T-helper 17 cell (primary cell): ENCODE measurements at regions not wholly inside any gene's neighbourhood (a gene's known extent, or its start where the extent isn't known, plus 50 kb on each side); places are given as distances from the start of the nearest gene placed in this dataset.
"Not testable (repeated sequence)": the region's sequence is repeated elsewhere in the genome, so short reads cannot be mapped to it uniquely, and the experiment has no call there.

ENCODE experiments used
- ATAC-seq: fragments of 150-1000 bp; cut with Tn5 transposase; 2 replicates; pipeline ENCODE4 v1.10.0; 2021; ENCODE audit warnings: mild to moderate bottlenecking, moderate library complexity
- DNase-seq, 3 donors: peaks; one replicate each; pipeline versions ENCODE4 v3.0.0 to v3.0.0-alpha.2; 2020 to 2021
- H3K9me3 ChIP-seq: one replicate; pipeline ENCODE4 v1.7.0; 2013; ENCODE audit warnings: low read length, mild to moderate bottlenecking; ENCODE audit not compliant: control insufficient read depth, poor library complexity, severe bottlenecking
- H3K27ac Mint-ChIP-seq: one replicate; pipeline ENCODE4 v1.8.0; 2022; ENCODE audit warnings: mild to moderate bottlenecking, moderate library complexity, mixed read lengths
- H3K27me3 Mint-ChIP-seq: one replicate; pipeline ENCODE4 v1.8.0; 2022; ENCODE audit warnings: mixed read lengths
- H3K36me3 Mint-ChIP-seq: one replicate; pipeline ENCODE4 v1.8.0; 2022; ENCODE audit warnings: low read depth, mixed read lengths
- H3K4me1 Mint-ChIP-seq: one replicate; pipeline ENCODE4 v1.8.0; 2022; ENCODE audit warnings: mild to moderate bottlenecking, mixed read lengths
- H3K4me3 Mint-ChIP-seq: one replicate; pipeline ENCODE4 v1.8.0; 2022; ENCODE audit warnings: mild to moderate bottlenecking, moderate library complexity, mixed read lengths

DNA sequence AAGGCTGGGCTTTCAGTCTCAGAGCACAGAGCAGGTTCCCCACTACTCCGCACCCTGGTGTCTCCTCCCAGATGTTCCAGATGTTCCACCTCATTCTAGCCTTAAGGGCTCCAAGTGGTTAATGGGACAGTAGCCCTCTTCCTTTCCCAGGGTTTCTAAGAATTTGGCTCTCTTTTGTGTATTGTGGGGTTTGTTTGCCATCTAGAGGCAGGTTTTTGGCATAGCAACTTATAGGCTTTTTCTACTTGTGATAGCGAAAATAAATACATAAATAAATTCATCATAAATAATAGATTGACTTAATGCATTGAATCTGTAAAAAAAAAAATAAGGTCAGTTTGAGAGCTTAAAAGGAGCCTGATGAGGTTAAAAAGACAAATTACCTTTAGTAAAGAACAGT, 86.1 kb upstream of the XKR3 start:
- H3K27ac Mint-ChIP-seq, ATAC-seq, DNase-seq, H3K36me3 Mint-ChIP-seq, H3K4me1 Mint-ChIP-seq, H3K4me3 Mint-ChIP-seq, H3K9me3 ChIP-seq: not testable (repeated sequence)
- peaks cover 53% of the 10 kb centered on the region for H3K27me3 Mint-ChIP-seq

DNA sequence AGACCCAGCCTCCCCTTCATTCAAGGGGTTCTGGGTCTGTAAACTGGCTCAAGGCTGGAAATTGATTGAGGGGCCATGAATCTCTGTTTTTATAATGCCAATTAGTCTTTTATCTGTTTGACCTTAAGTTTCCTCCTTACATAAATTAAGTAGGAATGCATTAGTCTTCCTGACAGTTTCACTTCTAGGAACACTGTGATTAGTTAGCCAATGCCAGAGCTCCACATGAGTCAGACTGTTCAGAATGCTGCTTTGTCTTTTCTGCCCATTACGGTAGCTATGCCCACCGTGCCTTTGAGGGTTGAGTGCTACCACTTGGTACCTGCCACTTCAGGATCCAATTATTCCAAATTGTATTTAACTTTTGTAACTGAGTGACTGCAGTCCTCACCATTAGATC, 76.8 kb upstream of the XKR3 start:
- H3K27ac Mint-ChIP-seq: not testable (repeated sequence)

DNA sequence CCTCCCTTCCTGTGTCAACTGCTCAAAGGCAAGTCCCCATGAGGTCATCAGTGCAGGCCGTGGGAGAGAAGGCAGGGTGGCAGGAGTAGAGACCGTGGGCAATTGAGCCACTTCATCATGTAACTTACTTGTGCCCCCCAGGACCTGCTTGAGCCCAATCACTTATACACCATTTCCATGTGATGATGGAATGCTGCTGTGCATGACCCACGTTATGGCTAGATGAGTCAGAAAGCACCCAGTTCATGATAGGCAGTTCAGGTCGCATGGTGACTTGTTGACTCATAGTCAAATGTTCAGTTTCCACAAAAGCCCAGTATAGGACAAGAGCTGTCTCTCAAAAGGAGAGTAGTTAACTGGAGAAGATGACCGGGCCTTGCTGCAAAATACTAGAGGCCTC, 76.4 kb upstream of the XKR3 start:
- peaks cover 15% of the 10 kb centered on the region for H3K27me3 Mint-ChIP-seq
- H3K27ac Mint-ChIP-seq, H3K36me3 Mint-ChIP-seq, ATAC-seq, H3K9me3 ChIP-seq, H3K4me3 Mint-ChIP-seq, H3K4me1 Mint-ChIP-seq, DNase-seq: not testable (repeated sequence)

More for the DNA sequence above, 76.8 kb upstream of the XKR3 start:
- H3K4me1 Mint-ChIP-seq, DNase-seq, ATAC-seq, H3K36me3 Mint-ChIP-seq, H3K9me3 ChIP-seq, H3K4me3 Mint-ChIP-seq: not testable (repeated sequence)
- peaks cover 20% of the 10 kb centered on the region for H3K27me3 Mint-ChIP-seq

DNA sequence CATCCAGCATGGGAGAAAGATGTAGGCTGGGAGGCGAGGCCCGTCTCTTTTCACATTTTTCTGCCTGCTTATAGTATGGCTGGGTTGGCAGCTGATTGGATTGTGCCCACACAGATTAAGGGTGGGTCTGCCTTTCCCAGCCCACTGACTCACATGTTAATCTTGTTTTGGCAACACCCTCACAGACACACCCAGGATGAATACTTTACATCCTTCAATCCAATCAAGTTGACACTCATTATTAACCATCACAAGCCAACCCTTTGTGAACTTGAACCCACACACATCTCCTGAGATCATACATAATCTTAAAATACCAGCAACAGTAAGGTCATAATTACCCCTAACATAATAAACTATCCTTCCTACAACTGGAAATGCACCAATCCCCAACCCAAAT, 74.1 kb upstream of the XKR3 start:
- H3K4me1 Mint-ChIP-seq, H3K9me3 ChIP-seq, ATAC-seq, H3K4me3 Mint-ChIP-seq, H3K36me3 Mint-ChIP-seq, H3K27ac Mint-ChIP-seq, DNase-seq: not testable (repeated sequence)
- peaks cover 14% of the 10 kb centered on the region for H3K27me3 Mint-ChIP-seq

DNA sequence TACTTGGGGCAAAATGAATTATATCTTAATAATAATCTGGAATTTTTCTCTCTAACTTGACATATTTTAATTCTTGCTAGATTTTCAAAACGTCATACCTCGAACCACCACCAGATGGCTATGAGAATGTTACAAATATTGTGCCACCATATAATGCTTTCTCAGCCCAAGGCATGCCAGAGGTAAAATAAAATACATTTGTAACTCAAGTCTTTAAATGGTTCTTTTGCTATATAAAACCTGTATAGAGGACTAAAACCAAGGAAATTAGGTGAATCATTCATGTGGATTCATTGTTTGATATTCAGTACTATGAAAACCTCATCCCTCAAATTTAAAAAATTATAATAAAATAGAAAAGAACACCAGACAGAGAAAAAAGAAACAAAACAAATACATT, 72.2 kb upstream of the XKR3 start:
- not testable (repeated sequence) for DNase-seq, H3K4me1 Mint-ChIP-seq, H3K27ac Mint-ChIP-seq, H3K9me3 ChIP-seq, H3K36me3 Mint-ChIP-seq, ATAC-seq, H3K4me3 Mint-ChIP-seq, H3K27me3 Mint-ChIP-seq

DNA sequence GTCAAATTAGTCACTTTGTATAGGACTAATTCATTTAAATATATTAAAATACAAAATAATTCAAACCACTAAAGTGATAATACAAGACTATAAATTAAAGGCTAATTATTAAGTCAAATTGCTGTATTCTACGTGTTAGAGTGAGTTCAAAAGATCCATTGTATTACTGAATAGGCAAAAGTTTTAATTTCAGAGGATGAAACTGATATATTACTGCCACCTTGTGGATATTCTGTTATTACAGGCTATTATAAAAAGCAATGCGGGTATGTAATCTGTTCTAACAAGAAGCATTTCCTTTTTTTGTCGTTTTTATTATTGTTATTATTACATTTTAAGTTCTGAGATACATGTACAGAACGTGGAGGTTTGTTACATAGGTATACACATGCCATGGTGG, 66.7 kb upstream of the XKR3 start:
- DNase-seq, H3K9me3 ChIP-seq, ATAC-seq, H3K27ac Mint-ChIP-seq, H3K4me1 Mint-ChIP-seq, H3K4me3 Mint-ChIP-seq, H3K36me3 Mint-ChIP-seq: not testable (repeated sequence)
- peaks cover 21% of the 10 kb centered on the region for H3K27me3 Mint-ChIP-seq

DNA sequence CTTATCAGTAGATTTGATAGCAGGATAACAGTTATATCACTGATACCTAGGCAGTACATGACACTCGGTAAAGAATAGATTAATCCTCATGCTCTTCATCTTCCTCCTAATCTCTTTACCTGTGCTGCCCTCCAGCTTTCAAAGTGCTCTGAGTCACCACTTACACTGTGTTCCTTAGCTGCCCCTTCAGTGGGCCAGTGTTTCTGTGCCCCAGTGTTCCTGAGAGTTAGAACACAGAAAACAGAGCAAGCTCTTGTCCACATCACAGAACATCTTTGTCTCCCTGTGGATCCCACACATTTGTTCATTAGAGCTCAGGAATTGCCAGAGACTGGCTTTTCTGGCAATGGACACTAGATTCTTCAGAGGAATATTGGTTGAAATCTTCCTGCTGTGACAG, 51.1 kb upstream of the XKR3 start:
- not testable (repeated sequence) for H3K36me3 Mint-ChIP-seq
- peaks cover 10% of the 10 kb centered on the region for H3K27me3 Mint-ChIP-seq

More for the DNA sequence above, 51.1 kb upstream of the XKR3 start:
- H3K4me1 Mint-ChIP-seq, H3K4me3 Mint-ChIP-seq, H3K9me3 ChIP-seq, DNase-seq, ATAC-seq, H3K27ac Mint-ChIP-seq: not testable (repeated sequence)
